AG04449 (cell line): ENCODE measurements at regions not wholly inside any gene's neighbourhood (a gene's known extent, or its start where the extent isn't known, plus 50 kb on each side); places are given as distances from the start of the nearest gene placed in this dataset.

ENCODE experiments used
- CTCF ChIA-PET: fragments of 350-600 bp; formaldehyde crosslinking; extraction: SDS; loops from one replicate; lab custom pipeline; 2021; ENCODE audit warnings: antibody characterized with exemption; lab: Yijun Ruan, JAX
- POLR2A ChIA-PET: fragments of 400-600, 350-600 bp; formaldehyde crosslinking; extraction: SDS; loops from one replicate; lab custom pipeline; 2020; ENCODE audit warnings: antibody characterized with exemption, inconsistent platforms; lab: Yijun Ruan, JAX
- DNase-seq: peaks from one replicate; pipeline ENCODE4 v3.0.0-alpha.2; 2010; ENCODE audit warnings: low read depth, low spot score
- H3K4me3 ChIP-seq: 2 replicates; pipeline ENCODE4 v1.5.1; 2011; ENCODE audit warnings: low read depth, mild to moderate bottlenecking, control low read depth, low read length
- TF ChIP-seq, protein P1 (sequence below): IDR thresholded peaks from one replicate; pipeline ENCODE4 v1.5.1; 2011; ENCODE audit warnings: mild to moderate bottlenecking, moderate library complexity, low read length, control low read depth, inconsistent platforms; ENCODE audit not compliant: insufficient read depth; ENCODE audit errors: missing control alignments

DNA sequence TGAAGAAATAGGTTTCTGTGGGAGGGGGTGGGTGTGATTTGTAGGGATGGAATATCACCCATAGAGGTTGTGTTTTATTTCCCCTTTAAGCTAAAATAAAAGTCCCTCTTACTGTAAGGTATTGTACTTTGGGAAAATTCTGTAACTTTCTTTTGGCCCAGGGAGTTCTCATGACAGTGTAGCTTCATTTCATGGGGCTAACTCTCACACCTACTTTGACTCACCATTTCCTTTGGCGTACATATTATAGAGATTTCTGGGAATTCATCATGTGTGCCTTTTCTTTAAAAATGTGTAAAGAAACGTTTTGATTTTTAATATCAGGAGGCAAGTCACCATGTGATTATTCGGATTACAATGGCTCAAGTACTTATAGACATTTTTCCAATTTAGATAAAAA is 477.7 kb upstream of the CFAP20DC start:
- no peak for DNase-seq
- ChIA-PET POLR2A (no interaction called here), CTCF (interaction anchor here (0.6 to 1.0 kb wide), 2 partner anchors 8 to 316 kb away, joined by 3 read pairs; no protein-coding TSS in a partner anchor)
- TF ChIP-seq, protein P1, sequence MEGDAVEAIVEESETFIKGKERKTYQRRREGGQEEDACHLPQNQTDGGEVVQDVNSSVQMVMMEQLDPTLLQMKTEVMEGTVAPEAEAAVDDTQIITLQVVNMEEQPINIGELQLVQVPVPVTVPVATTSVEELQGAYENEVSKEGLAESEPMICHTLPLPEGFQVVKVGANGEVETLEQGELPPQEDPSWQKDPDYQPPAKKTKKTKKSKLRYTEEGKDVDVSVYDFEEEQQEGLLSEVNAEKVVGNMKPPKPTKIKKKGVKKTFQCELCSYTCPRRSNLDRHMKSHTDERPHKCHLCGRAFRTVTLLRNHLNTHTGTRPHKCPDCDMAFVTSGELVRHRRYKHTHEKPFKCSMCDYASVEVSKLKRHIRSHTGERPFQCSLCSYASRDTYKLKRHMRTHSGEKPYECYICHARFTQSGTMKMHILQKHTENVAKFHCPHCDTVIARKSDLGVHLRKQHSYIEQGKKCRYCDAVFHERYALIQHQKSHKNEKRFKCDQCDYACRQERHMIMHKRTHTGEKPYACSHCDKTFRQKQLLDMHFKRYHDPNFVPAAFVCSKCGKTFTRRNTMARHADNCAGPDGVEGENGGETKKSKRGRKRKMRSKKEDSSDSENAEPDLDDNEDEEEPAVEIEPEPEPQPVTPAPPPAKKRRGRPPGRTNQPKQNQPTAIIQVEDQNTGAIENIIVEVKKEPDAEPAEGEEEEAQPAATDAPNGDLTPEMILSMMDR: no peak
- H3K4me3 ChIP-seq: no peak overlapping the region

- TF ChIP-seq, protein P1: no peak
- no peak for DNase-seq
- no peak overlapping the region for H3K4me3 ChIP-seq
- CTCF ChIA-PET: interaction anchor here (1.0 kb wide), 1 partner anchor 9 kb away, joined by 3 read pairs; no protein-coding TSS in a partner anchor
- POLR2A ChIA-PET: no interaction called here
These were observed 477.2 kb upstream of the CFAP20DC start for GRCh38 chr3:59526999-59527398.

- no peak for DNase-seq
These were observed 472.7 kb upstream of the CFAP20DC start for GRCh38 chr3:59522550-59522949.

GRCh38 chr3:59519094-59519493 is 469.3 kb upstream of the CFAP20DC start:
- POLR2A ChIA-PET: no interaction called here
- no peak overlapping the region for H3K4me3 ChIP-seq
- CTCF ChIA-PET: interaction anchor here (1.5 kb wide), 1 partner anchor 16 kb away, joined by 4 read pairs; no protein-coding TSS in a partner anchor
- DNase-seq: no peak
- TF ChIP-seq, protein P1: no peak

More at GRCh38 chr3:59522550-59522949, 472.7 kb upstream of the CFAP20DC start:
- no peak overlapping the region for H3K4me3 ChIP-seq
- TF ChIP-seq, protein P1: no peak
- POLR2A ChIA-PET: no interaction called here
- CTCF ChIA-PET: no interaction called here

DNA sequence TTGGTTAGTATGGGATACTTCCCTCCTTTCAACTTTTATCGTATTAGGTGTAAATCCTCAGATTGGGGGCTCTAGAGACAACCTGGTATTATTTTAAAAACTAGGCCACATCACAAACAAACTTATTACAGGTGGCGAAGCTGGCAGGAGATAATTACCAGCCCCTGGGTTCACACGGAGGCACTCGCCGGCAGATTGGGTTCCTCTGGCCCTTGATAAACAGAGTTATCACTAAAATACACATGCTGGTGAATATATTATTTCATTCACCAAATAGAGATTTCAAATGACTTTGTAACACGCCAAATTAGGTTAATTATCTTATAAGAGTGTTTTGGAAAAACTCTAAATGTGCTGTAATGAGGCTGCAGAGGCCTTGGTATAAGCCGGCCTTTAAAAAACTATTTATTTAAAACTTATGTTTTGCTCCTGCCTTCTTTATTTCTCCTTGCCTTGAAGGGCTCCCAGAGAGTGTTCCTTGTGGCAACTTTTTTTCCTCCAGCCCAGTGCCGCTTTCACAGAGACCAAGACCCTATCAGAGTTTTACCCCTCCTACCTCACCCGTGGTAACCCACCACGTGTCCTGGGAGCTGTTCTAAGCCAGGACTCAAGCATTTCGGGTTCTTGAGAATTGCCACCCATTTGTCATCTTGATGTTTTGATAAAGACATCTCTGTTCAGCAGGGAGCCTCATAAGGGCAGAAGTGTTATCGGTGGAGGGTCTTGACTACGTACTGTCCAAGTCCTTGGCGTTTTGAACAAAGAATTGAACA is 468.6 kb upstream of the CFAP20DC start:
- no peak for DNase-seq

GRCh38 chr3:59517388-59517787 is 467.6 kb upstream of the CFAP20DC start:
- POLR2A ChIA-PET: no interaction called here
- TF ChIP-seq, protein P1: no peak
- H3K4me3 ChIP-seq: no peak overlapping the region
- CTCF ChIA-PET: no interaction called here
- no peak for DNase-seq

More for the DNA sequence above, 468.6 kb upstream of the CFAP20DC start:
- H3K4me3 ChIP-seq: no peak overlapping the region
- TF ChIP-seq, protein P1: no peak
- ChIA-PET POLR2A (no interaction called here), CTCF (interaction anchor here (0.5 kb wide), 1 partner anchor 8 kb away, joined by 3 read pairs; no protein-coding TSS in a partner anchor)
